Liver (tissue), 3 donors: ENCODE measurements at regions not wholly inside any gene's neighbourhood (a gene's known extent, or its start where the extent isn't known, plus 50 kb on each side); places are given as distances from the start of the nearest gene placed in this dataset.

Experiments
- CTCF ChIP-seq: fragments of 150-350 bp; IDR thresholded peaks from 2 replicates; pipeline ENCODE4 v1.5.1; 2017; ENCODE audit warnings: improper control_type of control experiment, low read depth, low read length; ENCODE audit not compliant: missing input control
- EGR1 ChIP-seq, 2 donors: IDR thresholded peaks; 2 replicates each; pipeline ENCODE4 v1.6.1; 2016 to 2018; ENCODE audit warnings: antibody characterized with exemption in 2 of 2, low read depth in 2 of 2
- FOXA1 ChIP-seq: IDR thresholded peaks from 2 replicates; pipeline ENCODE4 v1.6.1; 2016; ENCODE audit warnings: antibody characterized with exemption
- GABPA ChIP-seq, 2 donors: IDR thresholded peaks in 1 of 2; conservative IDR thresholded peaks in 1 of 2; 2 replicates each; pipeline ENCODE4 v1.6.1; 2016; ENCODE audit warnings: antibody characterized with exemption in 2 of 2, mild to moderate bottlenecking in 1 of 2, moderate library complexity in 1 of 2
- MAX ChIP-seq: IDR thresholded peaks from 2 replicates; pipeline ENCODE4 v1.6.1; 2016; ENCODE audit warnings: antibody characterized with exemption
- RAD21 ChIP-seq, 2 donors: IDR thresholded peaks; 2 replicates each; pipeline ENCODE4 v1.6.1; 2016; ENCODE audit warnings: antibody characterized with exemption in 2 of 2, mild to moderate bottlenecking in 2 of 2
- REST ChIP-seq: IDR thresholded peaks from 2 replicates; pipeline ENCODE4 v1.6.1; 2016; ENCODE audit warnings: antibody characterized with exemption, mild to moderate bottlenecking
- RXRA ChIP-seq, 2 donors: IDR thresholded peaks; 2 replicates each; pipeline ENCODE4 v1.6.1; 2017 to 2018; ENCODE audit warnings: antibody characterized with exemption in 2 of 2, mild to moderate bottlenecking in 1 of 2
- SP1 ChIP-seq: IDR thresholded peaks from 2 replicates; pipeline ENCODE4 v1.6.1; 2018; ENCODE audit warnings: antibody characterized with exemption, mild to moderate bottlenecking
- TAF1 ChIP-seq: conservative IDR thresholded peaks from 2 replicates; pipeline ENCODE4 v1.6.1; 2016; ENCODE audit warnings: antibody characterized with exemption, mild to moderate bottlenecking
- YY1 ChIP-seq: IDR thresholded peaks from 2 replicates; pipeline ENCODE4 v1.6.1; 2016; ENCODE audit warnings: antibody characterized with exemption, mild to moderate bottlenecking
- ZBTB33 ChIP-seq: IDR thresholded peaks from 2 replicates; pipeline ENCODE4 v1.6.1; 2016; ENCODE audit warnings: antibody characterized with exemption
- donor health status: healthy.
- donor health status: healthy.

GRCh38 chr5:3709717-3710348, 114.2 kb downstream of the IRX1 start:
- TF ChIP-seq FOXA1 (no peak), CTCF (no peak), RAD21 (IDR thresholded peaks at IDR 0.05) (no peak), SP1 (no peak), TAF1 (no peak), GABPA (IDR thresholded peaks at IDR 0.05 in 1 of 2, conservative IDR thresholded peaks at IDR 0.05 in 1 of 2) (no peak), REST (no peak), MAX (no peak), ZBTB33 (no peak), EGR1 (IDR thresholded peaks at IDR 0.05; ENCODE audit: low read depth in 2 of 2) (no peak), RXRA (IDR thresholded peaks at IDR 0.05) (no peak), YY1 (no peak)
